ENCODE measurements at regions not wholly inside any gene's neighbourhood (a gene's known extent, or its start where the extent isn't known, plus 50 kb on each side); places are given as distances from the start of the nearest gene placed in this dataset.
"Not testable (repeated sequence)": the region's sequence is repeated elsewhere in the genome, so short reads cannot be mapped to it uniquely, and the experiment has no call there.

DNA sequence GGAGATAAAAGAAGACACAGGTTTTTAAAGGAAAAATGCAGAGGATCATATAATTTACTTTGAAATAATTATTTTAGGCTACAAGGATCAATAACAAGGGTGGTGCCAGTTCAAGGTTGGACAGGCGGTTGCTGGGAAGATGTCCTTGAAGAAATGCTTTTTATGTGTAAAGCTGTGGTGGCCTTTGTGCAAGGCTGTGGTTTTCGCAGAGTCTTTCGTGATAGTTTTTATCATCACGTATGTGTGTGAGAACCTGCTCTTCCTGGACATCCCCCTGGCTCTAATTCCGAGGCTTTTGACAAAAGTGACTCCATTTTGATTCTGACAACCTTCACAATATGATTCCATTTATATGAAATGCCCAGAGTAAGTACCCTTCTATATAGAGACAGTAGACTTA lies 85.8 kb upstream of the COG2 start:
- DNase-seq (ENCODE audit: low read depth) = no peak

DNA sequence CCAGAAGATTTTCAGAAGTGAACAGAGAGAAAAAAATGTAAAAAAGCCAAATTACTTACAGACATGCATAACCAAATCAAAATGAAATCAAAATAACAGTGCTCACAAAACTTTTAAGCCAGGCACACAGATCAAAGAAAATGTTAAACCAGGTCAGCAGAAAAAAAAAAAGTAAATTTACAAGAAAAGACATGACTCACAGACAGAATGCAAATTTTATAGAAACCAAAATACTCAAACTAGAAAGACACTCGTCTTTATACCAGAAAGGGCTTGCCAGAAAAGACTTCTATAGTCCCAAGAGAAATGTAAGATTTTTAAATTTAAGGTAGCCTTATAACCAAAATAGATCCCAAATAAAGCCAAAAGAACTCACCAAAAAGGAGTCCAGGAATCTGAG lies 86.5 kb upstream of the COG2 start:
- DNase-seq (ENCODE audit: low read depth) = no peak

DNA sequence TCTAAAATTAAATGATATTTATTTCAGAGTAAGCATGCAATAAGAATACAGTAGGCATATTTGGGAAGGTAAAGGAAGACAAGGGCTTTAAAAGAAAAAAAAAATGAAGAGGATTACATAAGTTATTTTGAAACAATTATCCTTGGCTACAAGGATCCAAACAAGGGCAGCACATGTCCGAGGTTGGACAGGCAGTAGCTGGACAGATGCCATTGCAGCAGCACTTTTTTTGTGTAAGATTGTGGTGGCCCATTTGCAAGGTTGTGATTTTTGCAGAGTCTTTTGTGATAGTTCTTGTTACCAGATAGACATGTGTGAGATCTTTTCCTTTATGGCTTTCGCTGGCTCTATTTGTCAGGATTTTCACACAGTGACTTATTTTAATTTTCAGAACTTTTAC lies 89.4 kb upstream of the COG2 start:
- no peak for DNase-seq (ENCODE audit: low read depth)

DNA sequence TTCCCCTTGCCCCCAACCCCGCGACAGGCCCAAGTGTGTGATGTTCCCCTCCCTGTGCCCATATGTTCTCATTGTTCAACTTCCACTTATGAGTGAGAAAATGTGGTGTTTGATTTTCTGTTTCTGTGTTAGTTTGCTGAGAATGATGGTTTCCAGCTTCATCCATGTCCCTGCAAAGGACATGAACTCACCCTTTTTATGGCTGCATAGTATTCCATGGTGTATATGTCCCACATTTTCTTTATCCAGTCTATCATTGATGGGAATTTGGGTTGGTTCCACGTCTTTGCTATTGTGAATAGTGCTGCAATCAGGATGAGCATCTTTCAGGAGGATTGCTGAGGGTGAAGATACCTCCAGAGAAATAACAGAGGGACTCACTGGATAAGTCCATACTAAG lies 91.3 kb upstream of the COG2 start:
- not testable (repeated sequence) for DNase-seq (ENCODE audit: low read depth)

DNA sequence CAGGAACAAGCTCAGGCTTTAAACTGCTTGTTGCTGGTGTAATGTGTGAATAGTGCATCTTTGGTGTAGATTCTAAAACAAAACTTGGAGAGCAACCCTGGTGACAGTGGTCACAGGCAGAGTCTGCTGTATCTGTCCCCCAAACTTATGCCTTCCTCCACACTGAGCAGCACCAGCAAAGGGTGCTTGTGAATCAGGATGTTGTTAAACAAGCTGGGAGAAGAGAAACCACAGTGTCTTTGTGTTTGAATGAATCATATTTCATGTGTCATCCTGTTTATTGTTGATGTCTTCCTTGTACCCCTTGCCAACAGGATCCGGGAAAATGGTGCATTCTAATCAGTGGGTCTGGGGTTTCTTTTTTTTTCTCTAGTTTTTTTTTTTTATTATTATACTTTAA lies 91.9 kb upstream of the COG2 start:
- DNase-seq (ENCODE audit: low read depth) = no peak

DNA sequence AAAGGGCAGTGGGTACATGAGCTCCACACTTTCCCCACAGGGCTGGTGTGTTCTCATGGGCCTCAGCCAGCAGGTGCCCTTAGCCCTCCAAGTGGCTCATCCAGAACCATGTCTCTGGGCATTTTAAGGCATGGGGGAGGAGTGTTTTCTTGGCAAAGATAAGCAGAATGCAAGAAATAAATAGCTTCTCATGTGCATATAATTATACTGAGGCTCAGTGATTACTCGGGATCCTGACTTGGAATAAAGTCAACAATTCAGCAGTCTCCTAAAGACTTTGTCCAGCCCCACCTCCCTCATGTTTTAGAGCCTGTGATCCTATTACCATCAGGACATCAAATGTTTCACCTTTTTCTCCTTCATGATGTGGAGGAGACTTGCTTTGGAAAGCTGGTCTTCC lies 92.7 kb upstream of the COG2 start:
- DNase-seq (ENCODE audit: low read depth) = no peak

DNA sequence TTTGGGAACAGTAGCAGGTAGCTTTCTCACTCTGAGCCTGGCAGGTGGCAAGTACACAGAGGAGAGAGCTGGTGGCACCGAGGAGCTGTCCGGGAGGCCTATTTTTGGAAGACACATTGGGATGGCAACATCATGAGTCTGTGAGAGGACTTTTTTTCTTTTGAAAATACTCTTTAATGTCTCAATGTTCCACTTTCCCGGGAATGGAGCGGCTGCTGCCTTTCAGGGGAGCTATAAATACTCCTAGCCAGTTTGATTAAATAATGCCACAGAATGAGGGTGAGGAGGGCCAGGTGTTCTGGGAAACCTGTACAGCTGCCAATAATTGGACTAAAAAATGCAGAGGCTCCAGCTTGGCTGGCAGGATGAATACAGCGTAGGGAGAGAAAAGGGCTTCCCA lies 93.3 kb upstream of the COG2 start:
- no peak for DNase-seq (ENCODE audit: low read depth)

DNA sequence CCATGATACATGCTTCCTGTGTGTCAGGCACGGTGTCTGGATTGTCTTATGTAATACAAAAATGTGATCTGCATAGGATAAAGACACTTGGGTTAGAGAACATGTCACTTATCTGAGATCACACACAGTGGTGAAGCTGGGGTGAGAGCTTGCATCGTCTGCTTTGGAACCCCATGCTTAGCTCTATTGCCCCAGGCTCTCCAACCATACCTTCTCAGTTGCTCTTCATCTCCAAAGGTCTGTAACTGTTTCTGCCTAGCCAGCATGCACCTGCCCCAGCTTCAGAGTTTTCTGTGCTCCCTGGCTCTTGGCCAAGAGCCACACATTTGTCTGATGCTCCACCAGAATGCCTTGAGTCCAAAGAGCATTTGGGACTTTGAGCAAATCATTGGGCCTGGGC lies 93.9 kb upstream of the COG2 start:
- DNase-seq (ENCODE audit: low read depth) = no peak

DNA sequence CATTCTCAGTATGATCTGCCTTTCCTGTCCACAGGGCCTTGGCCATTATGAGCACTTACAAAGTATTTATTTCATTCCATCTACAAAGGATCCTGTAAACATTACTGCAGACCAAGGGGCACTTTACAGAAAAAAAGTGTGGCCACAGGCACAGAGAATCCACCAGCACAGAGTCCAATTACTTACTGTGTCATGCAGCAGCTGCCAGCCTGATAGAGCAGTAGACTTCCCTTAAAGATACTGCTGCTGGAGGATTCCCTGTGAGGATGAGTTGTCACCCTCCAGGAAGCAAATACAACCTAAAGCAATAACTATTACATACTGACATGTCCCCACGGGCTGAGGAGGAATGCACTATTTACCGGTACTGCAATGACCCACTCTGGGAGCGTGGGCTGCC lies 97.1 kb upstream of the COG2 start:
- no peak for DNase-seq (ENCODE audit: low read depth)

DNA sequence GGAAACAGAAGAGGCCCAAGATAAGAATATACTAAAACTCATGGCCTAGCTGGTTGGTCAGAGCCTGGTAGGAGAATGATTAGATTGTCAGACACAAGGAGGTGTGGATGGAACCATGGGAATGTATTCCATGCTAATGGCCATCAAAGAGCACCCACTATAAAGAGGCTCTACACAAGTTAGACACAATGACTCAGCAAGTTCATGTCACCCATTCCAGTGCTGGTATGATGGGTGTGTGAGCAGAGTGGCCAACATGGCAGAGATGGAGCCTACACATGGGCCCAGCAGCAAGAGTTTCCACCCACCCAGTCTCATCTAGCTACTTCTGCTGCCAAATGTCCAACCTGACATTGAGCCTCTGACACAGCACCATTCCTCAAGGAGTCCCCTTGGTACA lies 97.5 kb upstream of the COG2 start:
- no peak for DNase-seq (ENCODE audit: low read depth)

DNA sequence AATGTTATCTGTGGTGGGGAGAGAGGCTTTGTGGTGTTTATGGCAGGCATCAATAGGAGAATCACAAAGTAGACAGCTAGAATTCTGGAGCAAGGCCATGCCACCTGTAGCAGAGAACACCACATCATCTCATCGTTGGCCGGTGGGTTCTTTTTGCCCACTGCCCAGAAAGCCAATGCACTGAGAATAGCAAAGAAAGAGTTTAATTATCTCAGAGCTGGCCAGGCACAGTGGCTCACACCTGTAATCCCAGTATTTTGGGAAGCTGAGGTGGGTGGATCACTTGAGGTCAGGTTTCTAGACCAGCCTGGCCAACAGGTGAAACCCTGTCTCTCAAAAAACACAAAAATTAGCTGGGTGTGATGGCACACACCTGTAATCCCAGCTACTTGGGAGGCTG lies 99.2 kb upstream of the COG2 start:
- DNase-seq (ENCODE audit: low read depth) = no peak

DNA sequence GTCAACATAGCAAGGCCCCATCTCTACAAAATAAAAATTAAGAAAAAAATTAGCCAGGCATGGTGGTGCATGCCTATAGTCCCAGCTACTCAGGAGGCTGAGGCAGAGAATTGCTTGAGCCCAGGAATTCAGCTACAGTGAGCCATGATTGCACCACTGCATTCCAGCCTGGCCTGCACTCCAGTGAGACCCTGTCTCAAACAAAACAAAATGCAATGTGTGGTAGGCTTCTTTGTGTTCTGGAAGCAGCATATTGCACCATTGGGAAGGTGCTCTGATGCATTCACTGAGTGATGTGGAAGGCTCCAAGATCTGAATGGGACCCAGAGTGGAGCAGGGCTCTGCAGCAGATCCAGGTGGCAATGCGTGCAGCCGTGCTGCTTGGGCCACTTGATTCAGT lies 99.6 kb upstream of the COG2 start:
- DNase-seq (ENCODE audit: low read depth) = no peak

DNA sequence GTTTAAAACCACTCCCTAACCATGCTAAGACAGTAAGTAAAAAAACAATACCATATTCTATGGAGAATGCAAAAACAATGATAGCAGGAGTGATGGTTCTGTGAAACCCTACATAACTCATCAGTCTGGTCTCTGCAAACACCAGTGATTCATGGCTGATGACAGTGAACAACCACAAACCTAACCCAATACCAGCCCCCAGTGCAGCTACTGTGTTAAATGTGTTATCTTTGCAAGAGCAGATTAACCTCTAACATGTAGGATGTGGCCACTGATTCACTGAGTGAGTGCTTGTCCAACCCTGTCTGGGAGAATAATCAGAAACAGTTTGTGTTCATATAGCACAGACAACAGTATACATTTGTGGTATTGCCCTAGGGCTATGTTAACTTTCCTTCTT lies 100.2 kb upstream of the COG2 start:
- no peak for DNase-seq (ENCODE audit: low read depth)

DNA sequence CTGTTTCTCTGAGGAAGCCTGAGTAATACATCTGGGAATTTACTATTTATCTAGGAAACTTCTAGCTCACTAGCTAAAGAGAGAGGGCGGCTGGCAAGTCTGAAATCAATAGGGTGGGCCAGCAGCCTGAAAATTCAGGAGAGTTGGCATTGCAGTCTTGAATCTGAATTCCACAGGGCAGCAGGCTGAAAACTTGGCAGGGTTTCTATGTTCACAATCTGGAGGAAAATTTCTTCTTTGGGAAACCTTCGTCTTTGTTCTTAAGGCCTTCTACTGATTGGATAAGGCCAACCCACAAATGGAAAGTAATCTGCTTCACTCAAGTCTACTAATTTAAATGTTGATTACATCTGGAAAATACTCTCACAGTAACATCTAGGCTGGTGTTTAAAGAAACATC lies 101.0 kb upstream of the COG2 start:
- DNase-seq (ENCODE audit: low read depth) = no peak

DNA sequence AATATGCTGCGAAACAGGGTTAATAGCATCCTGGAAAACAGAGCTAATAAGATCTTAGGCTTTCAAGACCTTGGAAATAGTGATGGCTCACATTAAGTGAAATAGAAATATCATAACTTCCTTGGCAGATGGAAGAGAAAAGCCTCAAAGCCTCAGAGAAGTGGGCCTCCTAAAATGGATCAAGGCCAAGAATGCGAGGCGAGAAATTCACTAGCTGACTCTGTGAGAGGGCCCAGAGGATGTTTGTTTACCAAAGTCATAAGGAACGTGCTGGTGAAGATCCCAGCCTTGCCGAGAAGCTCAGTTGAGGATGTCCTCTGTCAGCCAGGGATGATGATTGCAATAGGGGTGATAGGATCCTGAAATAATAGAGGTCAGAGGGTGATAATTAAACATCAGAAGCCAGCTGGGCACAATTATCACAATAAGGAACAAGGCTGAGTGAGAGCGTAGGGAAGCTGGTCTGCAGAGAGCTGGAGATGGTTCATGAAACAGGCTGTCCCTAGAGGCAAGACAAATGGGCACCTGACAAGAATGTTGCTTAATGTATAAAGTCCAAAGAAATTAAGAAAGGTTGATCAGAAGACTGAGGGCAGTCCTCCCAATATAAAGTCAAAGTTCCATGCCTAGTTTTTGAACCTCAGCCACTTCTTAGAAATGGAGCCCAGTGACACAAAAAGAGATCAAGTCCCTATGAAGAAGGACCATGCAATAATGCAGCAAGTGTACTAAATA lies 101.7 kb upstream of the COG2 start:
- DNase-seq (ENCODE audit: low read depth) = no peak

DNA sequence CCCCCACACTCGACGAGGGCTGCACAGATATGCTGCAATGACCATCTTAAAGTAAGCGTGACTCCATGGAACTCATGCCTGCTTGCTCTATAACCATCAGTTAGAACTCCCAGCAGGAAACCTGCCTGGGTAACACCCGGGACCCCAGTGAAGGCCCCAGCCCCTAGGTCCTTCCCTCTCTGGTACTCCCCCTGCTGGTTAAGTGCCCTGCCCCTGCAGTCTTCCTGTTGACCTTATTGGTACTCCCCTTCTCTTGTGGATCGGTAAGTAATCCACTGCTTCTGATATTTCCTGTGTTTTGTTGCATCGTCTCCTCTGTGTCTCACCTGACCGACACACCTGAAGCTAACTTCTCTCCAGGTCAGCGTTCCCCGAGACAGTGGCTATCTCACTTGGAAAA lies 104.8 kb upstream of the COG2 start:
- no peak for DNase-seq (ENCODE audit: low read depth)

DNA sequence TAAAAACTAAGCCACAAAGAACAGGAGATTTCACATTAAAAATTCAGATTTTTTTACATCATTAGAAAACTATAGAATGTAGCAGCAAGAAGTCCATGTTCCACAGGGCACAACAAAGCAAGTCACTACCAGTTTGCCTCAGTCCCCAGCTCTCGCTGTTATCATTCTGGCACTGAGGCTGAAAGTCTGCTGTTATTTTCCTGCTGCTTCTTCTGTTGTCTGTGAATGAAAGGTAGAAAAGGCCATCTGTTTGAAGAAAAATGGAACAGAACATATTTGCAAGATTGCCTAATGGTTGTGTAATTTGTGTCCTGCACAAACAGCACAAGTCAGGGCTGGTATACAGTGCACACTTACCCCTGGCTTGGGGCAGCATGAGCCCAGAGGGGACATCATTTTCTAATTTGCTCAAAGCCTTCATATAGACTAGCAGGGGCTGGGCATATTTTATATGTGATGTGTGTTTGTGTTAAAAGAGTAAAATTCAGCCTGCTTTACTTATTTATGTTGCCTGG lies 105.6 kb upstream of the COG2 start:
- no peak for DNase-seq (ENCODE audit: low read depth)

DNA sequence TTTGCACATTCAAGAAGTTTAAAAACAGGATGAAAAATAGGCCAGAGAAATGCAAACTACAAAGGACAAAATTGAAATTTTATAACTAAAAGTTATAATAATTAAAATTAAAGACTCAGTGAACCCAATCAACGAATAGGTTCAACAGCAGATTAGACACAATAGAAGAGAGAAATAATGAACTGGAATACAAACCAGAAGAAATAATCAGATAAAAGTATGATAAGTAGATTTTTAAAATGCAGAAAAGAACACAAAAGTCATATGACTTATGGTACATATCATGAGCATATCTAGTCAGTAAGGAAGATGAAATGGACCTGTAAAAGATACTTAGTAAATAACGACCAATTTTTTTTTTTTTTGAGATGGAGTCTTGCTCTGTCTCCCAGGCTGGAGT lies 108.1 kb upstream of the COG2 start:
- no peak for DNase-seq (ENCODE audit: low read depth)

DNA sequence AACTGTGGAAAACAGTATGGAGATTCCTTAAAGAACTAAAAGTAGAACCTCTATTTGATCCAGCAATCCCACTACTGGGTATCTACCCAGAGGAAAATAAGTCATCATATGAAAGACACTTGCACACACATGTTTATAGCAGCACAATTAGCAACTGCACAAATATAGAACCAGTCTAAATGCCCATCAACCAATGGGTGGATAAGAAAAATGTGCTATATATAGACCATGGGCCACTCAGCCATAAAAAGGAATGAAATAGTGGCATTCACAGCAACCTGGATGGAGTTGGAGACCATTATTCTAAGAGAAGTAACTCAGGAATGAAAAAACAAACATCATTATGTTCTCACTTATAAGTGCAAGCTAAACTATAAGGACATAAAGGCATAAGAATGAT lies 105.0 kb upstream of the PGBD5 start:
- DNase-seq (ENCODE audit: low read depth) = no peak

DNA sequence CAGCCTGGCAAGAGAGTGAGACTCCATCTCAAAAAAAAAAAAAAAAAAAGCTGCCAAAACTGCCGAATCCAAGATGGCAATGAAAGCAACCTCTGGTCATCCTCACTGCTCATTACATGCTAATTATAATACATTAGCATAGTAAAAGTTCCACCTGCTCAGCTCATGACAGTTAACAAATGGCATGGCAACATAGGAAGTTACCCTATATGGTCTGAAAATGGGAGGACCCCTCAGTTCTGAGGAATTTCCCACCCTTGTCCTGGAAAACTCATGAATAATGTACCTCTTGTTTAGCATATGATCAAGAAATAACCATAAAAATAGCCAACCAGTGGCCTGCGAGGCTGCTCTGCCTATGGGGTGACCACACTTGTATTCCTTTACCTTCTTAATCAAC lies 93.1 kb upstream of the PGBD5 start:
- no peak for DNase-seq (ENCODE audit: low read depth)

DNA sequence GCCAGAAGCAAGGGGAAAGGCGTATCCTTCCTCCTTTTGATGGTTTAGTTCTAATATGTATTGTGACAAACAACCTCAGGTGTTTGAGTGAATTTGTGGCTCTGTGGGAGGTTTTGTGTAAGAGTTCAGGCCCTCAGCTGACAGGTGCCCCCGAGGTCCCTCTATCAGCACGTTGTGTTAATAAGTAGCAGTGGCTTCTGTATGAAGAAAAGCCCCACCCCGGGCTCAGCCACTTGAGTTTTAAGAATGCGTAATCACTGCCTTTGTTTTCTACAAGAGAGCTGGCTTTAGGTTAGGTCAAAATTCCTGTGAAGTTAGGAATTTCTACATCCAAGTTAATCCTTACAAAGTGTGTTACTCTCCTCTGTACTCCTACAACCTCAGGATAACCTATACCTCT lies 92.4 kb upstream of the PGBD5 start:
- DNase-seq (ENCODE audit: low read depth) = no peak

DNA sequence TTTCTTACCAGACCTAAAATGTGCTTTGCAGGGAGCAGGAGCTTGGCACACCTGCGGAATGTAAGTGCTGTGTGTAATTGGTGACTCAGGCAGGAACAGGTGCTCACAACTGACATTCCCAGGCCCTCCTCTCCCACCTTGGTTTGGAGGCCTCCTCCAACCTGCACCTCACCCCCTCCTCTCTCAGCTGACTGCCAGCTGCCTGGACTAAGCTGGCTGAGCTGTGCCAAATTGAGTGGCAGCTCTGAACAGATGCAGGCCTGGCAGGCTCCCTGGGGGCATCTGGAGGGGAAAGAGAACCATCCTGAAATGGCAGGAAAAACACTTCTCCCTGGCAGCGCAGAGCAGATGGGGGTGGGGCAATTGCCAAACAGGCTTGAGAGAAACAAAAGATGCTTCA lies 91.7 kb upstream of the PGBD5 start:
- DNase-seq (ENCODE audit: low read depth) = no peak

DNA sequence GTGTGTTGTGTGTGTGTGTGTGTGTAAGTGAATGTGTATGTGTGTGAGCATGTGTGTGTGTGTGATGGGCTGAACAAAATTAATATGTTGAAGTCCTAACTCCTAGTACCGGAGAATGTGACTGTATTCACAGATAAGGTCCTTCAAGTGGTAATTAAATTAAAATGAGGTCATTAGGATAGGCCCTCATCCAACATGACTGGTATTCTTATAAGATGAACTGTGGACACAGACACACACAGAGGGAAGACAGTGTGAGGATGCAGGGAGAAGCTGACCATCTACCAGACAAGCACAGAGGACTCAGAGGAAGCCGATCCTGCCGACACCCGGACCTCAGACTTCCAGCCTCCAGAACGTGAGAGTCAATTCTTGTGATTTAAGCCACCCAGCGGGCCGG lies 91.2 kb upstream of the PGBD5 start:
- DNase-seq (ENCODE audit: low read depth) = no peak

DNA sequence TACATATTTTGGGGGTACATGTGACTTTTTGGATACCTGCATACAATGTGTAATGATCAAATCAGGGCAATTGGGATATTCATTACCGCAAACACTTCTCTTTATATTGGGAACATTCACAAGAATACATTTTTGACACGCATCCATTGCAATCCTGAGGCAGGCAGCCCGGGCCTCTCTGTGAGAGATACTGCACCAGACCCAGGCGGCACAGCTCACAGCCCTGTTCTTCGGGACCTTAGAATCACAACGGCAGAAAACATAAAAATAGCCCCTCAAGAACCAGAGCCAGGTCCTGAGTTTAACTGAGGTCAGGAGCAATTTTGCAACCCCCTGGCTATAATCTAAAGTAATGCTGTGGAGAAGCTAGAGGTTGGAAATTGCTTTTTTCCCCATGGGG lies 90.8 kb upstream of the PGBD5 start:
- DNase-seq (ENCODE audit: low read depth) = no peak

All from GM04504 (cell line).